ENCODE measurements at regions not wholly inside any gene's neighbourhood (a gene's known extent, or its start where the extent isn't known, plus 50 kb on each side); places are given as distances from the start of the nearest gene placed in this dataset.

DNA sequence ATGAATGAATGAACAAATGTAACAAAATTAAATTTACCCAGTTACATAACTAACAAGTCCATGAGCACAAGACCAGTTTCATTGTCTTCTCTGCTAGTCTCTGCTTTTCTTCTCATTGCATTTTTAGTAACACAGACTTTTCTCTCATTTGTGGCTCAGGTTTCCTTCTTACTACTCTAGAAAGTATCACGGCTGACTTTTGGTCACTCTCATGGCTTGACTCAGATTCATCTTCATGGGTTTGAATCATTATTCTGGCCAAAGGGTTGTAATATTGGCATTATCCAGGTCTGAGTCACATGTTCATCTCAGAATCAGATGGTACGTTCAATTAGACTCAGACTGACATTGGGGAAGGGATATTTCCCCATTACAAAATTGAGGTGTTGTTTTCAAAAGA is 121.5 kb upstream of the SATB1 start (continued):
- TF ChIP-seq HNF4G (IDR thresholded peaks at IDR 0.05): no peak
- no peak for TF ChIP-seq ATF3 (IDR thresholded peaks at IDR 0.05)
- TF ChIP-seq TAF1 (conservative IDR thresholded peaks at IDR 0.05): no peak

DNA sequence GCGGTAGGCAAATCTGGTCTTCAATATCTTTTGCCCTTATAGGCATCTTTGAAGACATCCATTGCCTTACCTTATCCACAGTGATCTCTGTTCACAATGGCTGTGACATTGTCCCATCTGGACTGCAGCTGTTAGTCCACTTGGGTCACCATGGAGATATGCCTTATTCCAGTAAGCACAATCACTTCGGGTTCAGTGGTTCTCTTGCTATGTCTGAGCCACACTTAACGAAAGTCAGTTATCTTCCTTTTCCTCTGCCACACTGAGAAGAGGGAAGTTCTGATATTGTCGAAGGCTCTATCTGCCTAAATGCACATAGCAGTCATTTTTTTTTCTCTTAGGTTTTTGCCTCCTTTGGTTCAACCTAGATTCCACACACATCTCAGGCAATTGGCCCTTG is 119.0 kb upstream of the SATB1 start:
- 81% methylated on average over 4 of the region's 4 CpGs for WGBS
- Histone ChIP-seq H3K4me3 (ENCODE audit: low read depth in 1 of 3, low read length in 3 of 3) (no peak overlapping the region), H3K9me3 (ENCODE audit: control insufficient read depth in 4 of 4, low read length in 3 of 4) (peaks cover 0 to 4% (median under 1%) of the 10 kb centered on the region in 4 donors), H3K36me3 (ENCODE audit: control insufficient read depth in 4 of 4, insufficient read depth in 3 of 4, low read depth in 1 of 4, low read length in 3 of 4) (no peaks in the 10 kb centered on the region), H3K27ac (ENCODE audit: low read depth in 1 of 2, low read length in 2 of 2) (no peak overlapping the region), H3K4me1 (ENCODE audit: control insufficient read depth in 4 of 4, insufficient read depth in 4 of 4, low read length in 3 of 4) (no peaks in the 10 kb centered on the region), H3K27me3 (ENCODE audit: control insufficient read depth in 4 of 4, insufficient read depth in 4 of 4, low read length in 3 of 4) (no peaks in the 10 kb centered on the region), H3K9ac (ENCODE audit: low read depth in 1 of 2, low read length in 2 of 2) (no peak overlapping the region)
- no peak for DNase-seq (ENCODE audit: low spot score)
- TF ChIP-seq RXRA (IDR thresholded peaks at IDR 0.05) (no peak), HNF4G (IDR thresholded peaks at IDR 0.05) (no peak), CTCF (IDR thresholded peaks at IDR 0.05; ENCODE audit: low read depth, low read length, missing input control) (no peak), TAF1 (conservative IDR thresholded peaks at IDR 0.05) (no peak), SP1 (IDR thresholded peaks at IDR 0.05) (no peak), ATF3 (IDR thresholded peaks at IDR 0.05) (no peak), GABPA (IDR thresholded peaks at IDR 0.05 in 1 of 2, conservative IDR thresholded peaks at IDR 0.05 in 1 of 2) (no peak), YY1 (IDR thresholded peaks at IDR 0.05) (no peak), FOXA2 (IDR thresholded peaks at IDR 0.05) (no peak), EGR1 (IDR thresholded peaks at IDR 0.05; ENCODE audit: low read depth in 2 of 2) (no peak), RAD21 (IDR thresholded peaks at IDR 0.05) (no peak), NR2F2 (IDR thresholded peaks at IDR 0.05) (no peak), HNF4A (conservative IDR thresholded peaks at IDR 0.05) (no peak), FOXA1 (IDR thresholded peaks at IDR 0.05) (no peak), JUND (IDR thresholded peaks at IDR 0.05) (no peak), REST (IDR thresholded peaks at IDR 0.05) (no peak)
- TF ChIP-seq, protein P1, sequence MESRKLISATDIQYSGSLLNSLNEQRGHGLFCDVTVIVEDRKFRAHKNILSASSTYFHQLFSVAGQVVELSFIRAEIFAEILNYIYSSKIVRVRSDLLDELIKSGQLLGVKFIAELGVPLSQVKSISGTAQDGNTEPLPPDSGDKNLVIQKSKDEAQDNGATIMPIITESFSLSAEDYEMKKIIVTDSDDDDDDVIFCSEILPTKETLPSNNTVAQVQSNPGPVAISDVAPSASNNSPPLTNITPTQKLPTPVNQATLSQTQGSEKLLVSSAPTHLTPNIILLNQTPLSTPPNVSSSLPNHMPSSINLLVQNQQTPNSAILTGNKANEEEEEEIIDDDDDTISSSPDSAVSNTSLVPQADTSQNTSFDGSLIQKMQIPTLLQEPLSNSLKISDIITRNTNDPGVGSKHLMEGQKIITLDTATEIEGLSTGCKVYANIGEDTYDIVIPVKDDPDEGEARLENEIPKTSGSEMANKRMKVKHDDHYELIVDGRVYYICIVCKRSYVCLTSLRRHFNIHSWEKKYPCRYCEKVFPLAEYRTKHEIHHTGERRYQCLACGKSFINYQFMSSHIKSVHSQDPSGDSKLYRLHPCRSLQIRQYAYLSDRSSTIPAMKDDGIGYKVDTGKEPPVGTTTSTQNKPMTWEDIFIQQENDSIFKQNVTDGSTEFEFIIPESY (IDR thresholded peaks at IDR 0.05): no peak
- TF ChIP-seq, protein P2, sequence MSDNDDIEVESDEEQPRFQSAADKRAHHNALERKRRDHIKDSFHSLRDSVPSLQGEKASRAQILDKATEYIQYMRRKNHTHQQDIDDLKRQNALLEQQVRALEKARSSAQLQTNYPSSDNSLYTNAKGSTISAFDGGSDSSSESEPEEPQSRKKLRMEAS (IDR thresholded peaks at IDR 0.05): no peak

All from liver (tissue), 8 donors.